ENCODE measurements at regions not wholly inside any gene's neighbourhood (a gene's known extent, or its start where the extent isn't known, plus 50 kb on each side); places are given as distances from the start of the nearest gene placed in this dataset.
A peak's percentile ranks its signal among the peaks of the same experiment; 100 is the strongest.
"Not testable (repeated sequence)": the region's sequence is repeated elsewhere in the genome, so short reads cannot be mapped to it uniquely, and the experiment has no call there.

DNA sequence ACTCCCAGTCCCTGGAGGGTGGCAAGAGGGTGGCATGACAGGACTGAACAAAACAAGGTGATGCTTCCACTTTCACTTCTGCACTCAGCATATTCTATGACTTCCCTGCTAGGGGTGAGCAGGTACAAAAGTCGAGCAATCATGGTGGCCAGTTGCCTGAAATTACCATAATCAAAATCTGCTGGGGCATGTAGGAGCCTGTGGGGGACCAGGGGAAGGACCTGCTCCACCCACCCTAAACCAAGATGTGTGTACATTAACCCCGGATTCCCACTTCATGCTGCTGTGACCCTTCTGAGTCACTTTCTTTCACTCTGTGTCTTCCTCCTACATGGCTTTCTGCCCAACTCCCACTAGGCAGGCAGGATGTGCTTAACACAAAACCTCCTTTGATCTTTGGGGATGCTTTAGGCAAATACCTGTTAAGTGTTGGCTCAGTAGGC is 73.3 kb upstream of the PHF24 start:
- H3K4me3 ChIP-seq (ENCODE audit: low read depth, low read length): no peak overlapping the region
- DNase-seq (ENCODE audit: low read depth): peak; percentile 7
- TF ChIP-seq, protein P1, sequence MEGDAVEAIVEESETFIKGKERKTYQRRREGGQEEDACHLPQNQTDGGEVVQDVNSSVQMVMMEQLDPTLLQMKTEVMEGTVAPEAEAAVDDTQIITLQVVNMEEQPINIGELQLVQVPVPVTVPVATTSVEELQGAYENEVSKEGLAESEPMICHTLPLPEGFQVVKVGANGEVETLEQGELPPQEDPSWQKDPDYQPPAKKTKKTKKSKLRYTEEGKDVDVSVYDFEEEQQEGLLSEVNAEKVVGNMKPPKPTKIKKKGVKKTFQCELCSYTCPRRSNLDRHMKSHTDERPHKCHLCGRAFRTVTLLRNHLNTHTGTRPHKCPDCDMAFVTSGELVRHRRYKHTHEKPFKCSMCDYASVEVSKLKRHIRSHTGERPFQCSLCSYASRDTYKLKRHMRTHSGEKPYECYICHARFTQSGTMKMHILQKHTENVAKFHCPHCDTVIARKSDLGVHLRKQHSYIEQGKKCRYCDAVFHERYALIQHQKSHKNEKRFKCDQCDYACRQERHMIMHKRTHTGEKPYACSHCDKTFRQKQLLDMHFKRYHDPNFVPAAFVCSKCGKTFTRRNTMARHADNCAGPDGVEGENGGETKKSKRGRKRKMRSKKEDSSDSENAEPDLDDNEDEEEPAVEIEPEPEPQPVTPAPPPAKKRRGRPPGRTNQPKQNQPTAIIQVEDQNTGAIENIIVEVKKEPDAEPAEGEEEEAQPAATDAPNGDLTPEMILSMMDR (IDR thresholded peaks at IDR 0.05; ENCODE audit: low read depth, low read length, missing control alignments): no peak

DNA sequence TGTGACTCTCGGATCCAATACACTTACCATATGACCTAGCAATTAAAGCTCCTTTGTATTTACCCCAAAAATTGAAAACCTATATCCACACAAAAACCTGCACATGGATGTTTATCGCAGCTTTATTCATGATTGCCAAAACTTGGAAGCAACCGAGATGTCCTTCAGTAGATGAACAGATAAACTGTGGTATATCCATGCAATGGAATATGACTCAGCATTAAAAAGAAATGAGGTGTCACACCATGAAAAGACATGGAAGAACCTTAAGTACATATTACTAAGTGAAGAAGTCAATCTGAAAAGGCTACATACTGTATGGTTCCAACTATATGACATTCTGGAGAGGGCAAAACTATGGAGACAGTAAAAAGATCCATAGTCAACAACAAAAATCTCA is 82.0 kb upstream of the PHF24 start:
- DNase-seq (ENCODE audit: low read depth): no peak

DNA sequence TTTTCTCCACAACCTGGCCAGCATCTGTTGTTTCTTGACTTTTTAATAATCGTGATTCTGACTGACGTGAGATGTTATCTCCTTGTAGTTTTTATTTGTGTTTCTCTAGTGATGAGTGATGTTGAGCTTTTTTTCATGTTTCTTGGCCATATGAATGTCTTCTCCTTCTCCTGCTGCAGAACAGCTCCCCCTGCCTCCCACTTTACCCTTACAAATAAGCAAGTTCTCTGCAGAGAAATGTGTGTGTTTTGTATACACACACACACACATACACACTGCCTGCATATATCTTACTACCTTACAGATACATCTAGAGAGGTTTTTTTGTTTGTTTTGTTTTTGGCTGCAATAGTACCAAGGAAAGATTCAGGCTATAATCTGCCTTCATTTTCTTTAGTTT is 88.7 kb upstream of the PHF24 start:
- TF ChIP-seq, protein P1 (IDR thresholded peaks at IDR 0.05; ENCODE audit: low read depth, low read length, missing control alignments): peak; percentile 19
- DNase-seq (ENCODE audit: low read depth): no peak
- no peak overlapping the region for H3K4me3 ChIP-seq (ENCODE audit: low read depth, low read length)

More for the DNA sequence above, 82.0 kb upstream of the PHF24 start:
- no peak overlapping the region for H3K4me3 ChIP-seq (ENCODE audit: low read depth, low read length)
- TF ChIP-seq, protein P1 (IDR thresholded peaks at IDR 0.05; ENCODE audit: low read depth, low read length, missing control alignments): no peak

DNA sequence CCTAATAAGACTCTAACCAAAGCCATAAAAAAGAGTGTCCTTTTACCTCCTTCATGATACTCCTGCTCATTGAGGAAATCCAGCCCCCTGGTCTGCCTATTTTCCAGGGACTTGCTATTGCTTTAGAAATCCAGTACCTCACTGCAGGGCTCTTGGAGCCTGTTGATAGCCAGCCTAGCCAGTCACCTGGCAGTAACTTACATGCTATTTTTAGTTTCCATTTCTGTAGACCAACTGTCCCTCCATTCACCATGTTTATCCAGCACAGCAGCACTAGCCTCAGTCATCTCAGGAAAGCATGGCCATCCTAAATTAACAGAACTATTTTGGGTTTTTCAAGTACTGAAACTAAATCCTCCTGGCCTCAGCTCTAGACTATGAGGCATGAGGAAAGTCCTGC is 91.5 kb upstream of the PHF24 start:
- TF ChIP-seq, protein P1 (IDR thresholded peaks at IDR 0.05; ENCODE audit: low read depth, low read length, missing control alignments): no peak
- no peak overlapping the region for H3K4me3 ChIP-seq (ENCODE audit: low read depth, low read length)
- no peak for DNase-seq (ENCODE audit: low read depth)

DNA sequence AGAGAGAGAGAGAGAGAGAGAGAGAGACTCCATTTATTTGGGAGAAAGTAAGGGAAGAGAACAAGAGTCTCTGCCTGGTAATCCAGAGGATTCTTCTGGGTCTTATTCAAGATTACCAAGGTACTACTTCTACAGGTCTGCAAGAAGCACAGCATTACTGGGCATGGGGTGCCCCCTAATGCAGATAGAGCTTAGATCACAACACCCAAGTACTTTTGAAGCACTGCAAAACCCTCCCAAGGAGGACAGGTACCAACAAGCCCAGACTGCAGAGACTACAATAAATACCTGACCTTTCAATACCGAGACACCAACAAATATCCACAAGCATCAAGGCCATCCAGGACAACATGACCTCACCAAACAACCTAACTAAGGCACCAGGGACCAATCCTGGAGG is 94.7 kb upstream of the PHF24 start:
- no peak for DNase-seq (ENCODE audit: low read depth)
- no peak overlapping the region for H3K4me3 ChIP-seq (ENCODE audit: low read depth, low read length)
- TF ChIP-seq, protein P1 (IDR thresholded peaks at IDR 0.05; ENCODE audit: low read depth, low read length, missing control alignments): no peak

DNA sequence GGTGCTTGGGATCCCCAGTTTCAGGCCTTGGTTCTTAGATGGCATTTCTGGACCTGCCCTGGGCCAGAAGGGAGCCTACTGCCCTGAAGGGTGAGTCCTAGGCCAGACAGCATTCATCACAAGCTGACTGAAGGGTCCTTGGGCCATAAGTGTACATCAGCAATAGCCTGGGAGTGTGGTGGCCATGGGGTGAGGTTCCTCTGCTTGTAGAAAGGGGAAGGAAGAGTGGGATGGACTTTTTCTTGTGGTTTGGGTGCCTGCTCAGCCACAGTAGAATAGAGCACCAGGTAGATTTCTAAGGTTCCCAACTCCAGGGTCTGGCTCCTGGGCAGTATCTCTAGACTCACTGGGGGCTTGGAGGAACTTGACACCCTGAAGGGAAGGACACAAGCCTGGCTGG is 95.2 kb upstream of the PHF24 start:
- DNase-seq (ENCODE audit: low read depth): no peak
- H3K4me3 ChIP-seq (ENCODE audit: low read depth, low read length): no peak overlapping the region
- TF ChIP-seq, protein P1 (IDR thresholded peaks at IDR 0.05; ENCODE audit: low read depth, low read length, missing control alignments): no peak

DNA sequence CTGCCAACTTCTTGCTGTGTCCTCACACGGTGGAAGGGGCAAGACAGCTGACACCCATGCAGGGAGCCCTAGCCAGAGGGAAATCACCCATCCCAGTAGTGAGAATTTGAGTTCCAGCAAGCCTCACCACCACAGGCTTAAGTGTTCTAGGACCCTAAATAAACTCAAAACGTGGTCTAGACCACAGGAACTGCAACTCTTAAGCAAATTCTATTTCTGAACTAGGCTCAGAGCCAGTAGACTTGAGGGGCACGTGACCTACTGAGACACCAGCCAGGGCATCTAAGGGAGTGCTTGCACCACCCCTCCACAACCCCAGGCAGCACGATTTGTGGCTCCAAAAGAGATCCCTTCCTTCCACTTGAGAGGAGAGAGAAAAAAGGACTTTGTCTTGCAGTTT is 96.0 kb upstream of the PHF24 start:
- DNase-seq (ENCODE audit: low read depth): no peak
- H3K4me3 ChIP-seq (ENCODE audit: low read depth, low read length): no peak overlapping the region
- TF ChIP-seq, protein P1 (IDR thresholded peaks at IDR 0.05; ENCODE audit: low read depth, low read length, missing control alignments): no peak

DNA sequence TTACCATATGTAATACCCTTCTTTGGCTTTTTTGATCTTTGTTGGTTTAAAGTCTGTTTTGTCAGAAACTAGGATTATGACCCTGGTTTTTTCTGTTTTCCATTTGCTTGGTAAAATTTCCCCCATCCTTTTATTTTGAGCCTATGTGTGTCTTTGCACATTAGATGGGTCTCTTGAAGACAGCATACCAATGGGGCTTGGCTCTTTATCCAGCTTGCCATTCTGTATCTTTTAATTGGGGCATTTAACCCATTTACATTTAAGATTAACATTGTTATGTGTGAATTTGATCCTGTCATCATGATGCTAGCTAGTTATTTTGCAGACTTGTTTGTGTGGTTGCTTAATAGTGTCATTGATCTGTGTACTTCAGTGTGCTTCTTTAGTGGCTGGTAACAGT is 103.1 kb upstream of the PHF24 start:
- not testable (repeated sequence) for DNase-seq (ENCODE audit: low read depth); H3K4me3 ChIP-seq (ENCODE audit: low read depth, low read length)
